HEK293T (cell line): ENCODE measurements at regions not wholly inside any gene's neighbourhood (a gene's known extent, or its start where the extent isn't known, plus 50 kb on each side); places are given as distances from the start of the nearest gene placed in this dataset.

Source experiments
- ARNT ChIP-seq: fragments of 450-650 bp; IDR thresholded peaks from 2 replicates; pipeline ENCODE4 v1.6.1; 2017; ENCODE audit warnings: mild to moderate bottlenecking
- BHLHE40 ChIP-seq: fragments of 450-650 bp; IDR thresholded peaks from 2 replicates; pipeline ENCODE4 v1.6.1; 2016; ENCODE audit warnings: mild to moderate bottlenecking, moderate library complexity, borderline replicate concordance
- CTBP1 ChIP-seq: fragments of 450-650 bp; IDR thresholded peaks from 2 replicates; pipeline ENCODE4 v1.6.1; 2016; ENCODE audit warnings: borderline replicate concordance
- ELF4 ChIP-seq: fragments of 450-650 bp; IDR thresholded peaks from 2 replicates; pipeline ENCODE4 v1.6.1; 2017; ENCODE audit warnings: antibody characterized with exemption
- FOXA1 ChIP-seq: fragments of 450-650 bp; IDR thresholded peaks from 2 replicates; pipeline ENCODE4 v1.6.1; 2016; ENCODE audit warnings: mild to moderate bottlenecking
- FOXK2 ChIP-seq: fragments of 450-650 bp; IDR thresholded peaks from 2 replicates; pipeline ENCODE4 v1.6.1; 2016; ENCODE audit warnings: mild to moderate bottlenecking
- HDGF ChIP-seq: fragments of 450-650 bp; IDR thresholded peaks from 2 replicates; pipeline ENCODE4 v1.6.1; 2017; ENCODE audit warnings: antibody characterized with exemption, borderline replicate concordance
- LEF1 ChIP-seq: fragments of 450-650 bp; IDR thresholded peaks from 2 replicates; pipeline ENCODE4 v1.6.1; 2017; ENCODE audit warnings: mild to moderate bottlenecking, borderline replicate concordance
- NFRKB ChIP-seq: fragments of 450-650 bp; IDR thresholded peaks from 2 replicates; pipeline ENCODE4 v1.6.1; 2016; ENCODE audit warnings: mild to moderate bottlenecking, moderate library complexity
- SP1 ChIP-seq: fragments of 450-650 bp; IDR thresholded peaks from 2 replicates; pipeline ENCODE4 v1.6.1; 2017
- SUZ12 ChIP-seq: fragments of 450-650 bp; IDR thresholded peaks from 2 replicates; pipeline ENCODE4 v1.6.1; 2016; ENCODE audit warnings: mild to moderate bottlenecking
- TARDBP ChIP-seq: fragments of 450-650 bp; IDR thresholded peaks from 2 replicates; pipeline ENCODE4 v1.6.1; 2016
- ZNF384 ChIP-seq: fragments of 450-650 bp; IDR thresholded peaks from 2 replicates; pipeline ENCODE4 v1.6.1; 2016

DNA sequence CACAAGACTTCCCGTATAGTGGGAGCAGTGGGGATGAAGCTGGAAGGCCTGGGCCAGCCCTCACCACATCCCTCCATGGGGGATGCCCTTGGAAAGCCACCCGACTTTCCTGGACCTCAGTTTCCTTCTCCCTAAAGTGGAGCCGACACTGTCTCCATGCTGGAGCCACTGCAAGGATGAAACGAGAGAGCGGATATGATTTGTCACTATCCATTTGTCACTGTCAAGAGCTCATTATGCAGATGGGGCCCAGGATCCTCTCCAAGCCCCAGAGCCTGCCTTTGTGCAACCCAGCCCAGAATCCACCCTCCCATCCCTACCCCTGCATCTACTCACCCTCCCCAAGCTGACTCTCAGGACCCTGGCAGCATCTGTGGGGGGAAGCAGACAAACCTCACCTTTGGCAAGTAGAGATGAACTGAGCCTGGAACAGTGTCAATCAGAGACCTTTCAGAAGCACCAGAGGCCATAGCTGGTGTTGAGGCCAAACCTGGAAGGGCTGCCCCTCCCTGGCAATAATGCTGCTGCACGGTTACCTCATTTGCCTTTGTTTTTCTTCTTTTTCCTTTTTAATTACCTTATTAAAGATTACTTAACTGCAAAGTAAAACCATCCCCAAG, 287.7 kb upstream of the RTL1 start:
- TF ChIP-seq SP1 (no peak), BHLHE40 (no peak), SUZ12 (no peak), ELF4 (no peak), FOXA1 (no peak), LEF1 (no peak), NFRKB (no peak), FOXK2 (no peak), CTBP1 (no peak), TARDBP (no peak), HDGF (no peak), ZNF384 (no peak), ARNT (no peak)
